Vagina (tissue), 2 donors: ENCODE measurements at regions not wholly inside any gene's neighbourhood (a gene's known extent, or its start where the extent isn't known, plus 50 kb on each side); places are given as distances from the start of the nearest gene placed in this dataset.

Experiments used
- DNase-seq, 2 donors: peaks; one replicate each; pipeline ENCODE4 v3.0.0-alpha.2; 2017; ENCODE audit errors: extremely low spot score in 2 of 2
- H3K27ac ChIP-seq: fragments of 200-600 bp; sonication (generic); one replicate; pipeline ENCODE4 v1.5.1; 2019
- H3K27me3 ChIP-seq: fragments of 200-600 bp; sonication (generic); one replicate; pipeline ENCODE4 v1.5.1; 2019
- H3K36me3 ChIP-seq, 2 donors: fragments of 200-600 bp; sonication (generic); one replicate each; pipeline ENCODE4 v1.5.1; 2017 to 2019
- H3K4me1 ChIP-seq: fragments of 200-600 bp; sonication (generic); one replicate; pipeline ENCODE4 v1.5.1; 2019
- H3K4me3 ChIP-seq, 2 donors: fragments of 200-600 bp; sonication (generic); 1 replicate in 1 of 2; 2 replicates in 1 of 2; pipeline ENCODE4 v1.5.1; 2016 to 2019
- H3K9me3 ChIP-seq: fragments of 200-600 bp; sonication (generic); one replicate; pipeline ENCODE4 v1.5.1; 2019
- POLR2A ChIP-seq, 2 donors: fragments of 450-650 bp; IDR thresholded peaks; one replicate each; pipeline ENCODE4 v1.6.1; 2017; ENCODE audit warnings: antibody characterized with exemption in 2 of 2, mild to moderate bottlenecking in 2 of 2, moderate library complexity in 2 of 2
- POLR2AphosphoS5 ChIP-seq, 2 donors: sonication (generic); formaldehyde crosslinking; IDR thresholded peaks; one replicate each; pipeline ENCODE4 v1.9.0; 2017; ENCODE audit warnings: antibody characterized with exemption in 2 of 2, mild to moderate bottlenecking in 2 of 2, low read depth in 1 of 2; ENCODE audit not compliant: insufficient read depth in 1 of 2
- intact Hi-C: fragments of 100-400 bp; cut with DNase I; formaldehyde crosslinking; loops from one replicate; pipeline ENCODE4 v1.15.1; 2023
- TF ChIP-seq, protein P1 (sequence below), 3 experiments: fragments of 450-650 bp in 2 of 3; fragments of 200-600 bp in 1 of 3; sonication (generic) in 1 of 3; IDR thresholded peaks; one replicate each; pipeline ENCODE4 v1.5.1; 2017 to 2019; ENCODE audit warnings: antibody characterized with exemption in 3 of 3, mild to moderate bottlenecking in 2 of 3, moderate library complexity in 2 of 3

DNA sequence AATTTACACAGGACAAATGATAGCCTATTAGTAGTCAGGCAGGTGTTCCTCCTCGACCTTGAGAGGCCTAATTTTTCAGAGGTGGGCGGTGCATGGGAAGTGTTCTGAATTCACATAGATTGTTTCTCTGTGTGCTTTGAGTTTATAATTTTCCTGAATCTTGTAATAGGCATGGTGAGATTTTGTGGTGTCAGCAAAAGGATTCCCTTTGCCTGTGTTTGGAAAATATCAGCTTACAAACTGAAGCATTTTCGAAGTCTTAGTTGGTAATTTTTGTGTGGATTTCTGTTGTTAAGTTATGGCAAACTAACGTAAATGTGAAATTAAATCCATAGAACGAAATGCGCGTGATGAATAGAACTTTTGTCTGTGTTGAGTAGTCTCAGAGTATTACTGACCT lies 194.0 kb upstream of the RBMS1 start:
- Histone ChIP-seq H3K4me3 (no peak overlapping the region), H3K27me3 (no peaks in the 10 kb centered on the region), H3K9me3 (no peaks in the 10 kb centered on the region), H3K4me1 (no peaks in the 10 kb centered on the region), H3K36me3 (no peaks in the 10 kb centered on the region), H3K27ac (no peak overlapping the region)
- TF ChIP-seq, protein P1, sequence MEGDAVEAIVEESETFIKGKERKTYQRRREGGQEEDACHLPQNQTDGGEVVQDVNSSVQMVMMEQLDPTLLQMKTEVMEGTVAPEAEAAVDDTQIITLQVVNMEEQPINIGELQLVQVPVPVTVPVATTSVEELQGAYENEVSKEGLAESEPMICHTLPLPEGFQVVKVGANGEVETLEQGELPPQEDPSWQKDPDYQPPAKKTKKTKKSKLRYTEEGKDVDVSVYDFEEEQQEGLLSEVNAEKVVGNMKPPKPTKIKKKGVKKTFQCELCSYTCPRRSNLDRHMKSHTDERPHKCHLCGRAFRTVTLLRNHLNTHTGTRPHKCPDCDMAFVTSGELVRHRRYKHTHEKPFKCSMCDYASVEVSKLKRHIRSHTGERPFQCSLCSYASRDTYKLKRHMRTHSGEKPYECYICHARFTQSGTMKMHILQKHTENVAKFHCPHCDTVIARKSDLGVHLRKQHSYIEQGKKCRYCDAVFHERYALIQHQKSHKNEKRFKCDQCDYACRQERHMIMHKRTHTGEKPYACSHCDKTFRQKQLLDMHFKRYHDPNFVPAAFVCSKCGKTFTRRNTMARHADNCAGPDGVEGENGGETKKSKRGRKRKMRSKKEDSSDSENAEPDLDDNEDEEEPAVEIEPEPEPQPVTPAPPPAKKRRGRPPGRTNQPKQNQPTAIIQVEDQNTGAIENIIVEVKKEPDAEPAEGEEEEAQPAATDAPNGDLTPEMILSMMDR (IDR thresholded peaks at IDR 0.05) = no peak
- no peak for TF ChIP-seq POLR2A (IDR thresholded peaks at IDR 0.05)
- no peak for TF ChIP-seq POLR2AphosphoS5 (IDR thresholded peaks at IDR 0.05; ENCODE audit: insufficient read depth in 1 of 2, low read depth in 1 of 2)
- DNase-seq = no peak
- intact Hi-C loops = no loop called here

DNA sequence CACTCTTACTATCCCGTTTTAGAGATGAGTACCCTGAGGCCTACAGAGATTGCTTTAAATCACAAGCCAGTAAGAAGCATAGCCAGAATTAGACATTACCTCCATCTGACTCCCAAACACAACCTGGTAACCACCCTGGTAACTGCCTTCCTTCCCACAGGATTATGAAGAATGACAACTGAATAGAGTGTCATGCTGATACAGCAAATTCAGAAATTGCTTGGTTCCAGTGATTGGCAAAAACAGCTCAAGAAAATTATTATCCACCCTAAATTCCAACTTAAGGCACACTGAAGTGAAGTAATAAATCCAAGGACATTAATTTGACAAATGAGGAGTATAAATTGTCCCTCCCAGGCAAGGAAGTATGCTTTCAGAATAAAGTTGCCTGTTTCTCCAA lies 195.8 kb upstream of the RBMS1 start:
- intact Hi-C loops = no loop called here

DNA sequence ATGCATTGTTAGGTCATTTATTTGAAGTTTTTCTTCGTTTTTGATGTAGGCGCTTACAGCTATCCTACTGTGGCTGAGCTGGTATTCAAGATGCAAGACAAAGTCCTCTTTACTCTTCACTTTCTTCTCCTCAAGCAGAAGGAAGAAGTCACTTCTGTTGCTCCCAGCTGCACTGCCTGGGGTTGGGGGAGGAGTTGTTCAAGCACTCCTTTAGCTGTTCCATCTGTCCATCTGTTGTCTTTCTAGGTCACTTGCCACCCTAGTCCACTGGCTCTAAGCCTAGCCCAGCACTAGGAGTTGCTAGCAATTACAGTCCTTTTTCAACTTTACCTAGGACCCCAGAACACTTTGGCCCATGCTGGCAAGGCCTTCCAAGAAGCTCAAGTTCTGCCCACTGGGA lies 200.6 kb upstream of the RBMS1 start:
- intact Hi-C loops = loop anchor here (10.0 kb wide), 1 partner anchor 961 kb away; no protein-coding TSS in a partner anchor
- H3K27ac ChIP-seq = no peak overlapping the region

More for the DNA sequence above, 195.8 kb upstream of the RBMS1 start:
- H3K4me1 ChIP-seq = no peaks in the 10 kb centered on the region
- H3K9me3 ChIP-seq = no peaks in the 10 kb centered on the region
- DNase-seq = no peak
- no peaks in the 10 kb centered on the region for H3K36me3 ChIP-seq
- TF ChIP-seq, protein P1 (IDR thresholded peaks at IDR 0.05) = no peak
- TF ChIP-seq POLR2A (IDR thresholded peaks at IDR 0.05) (no peak), POLR2AphosphoS5 (IDR thresholded peaks at IDR 0.05; ENCODE audit: insufficient read depth in 1 of 2, low read depth in 1 of 2) (no peak)
- no peak overlapping the region for H3K27ac ChIP-seq
- no peak overlapping the region for H3K4me3 ChIP-seq
- no peaks in the 10 kb centered on the region for H3K27me3 ChIP-seq

DNA sequence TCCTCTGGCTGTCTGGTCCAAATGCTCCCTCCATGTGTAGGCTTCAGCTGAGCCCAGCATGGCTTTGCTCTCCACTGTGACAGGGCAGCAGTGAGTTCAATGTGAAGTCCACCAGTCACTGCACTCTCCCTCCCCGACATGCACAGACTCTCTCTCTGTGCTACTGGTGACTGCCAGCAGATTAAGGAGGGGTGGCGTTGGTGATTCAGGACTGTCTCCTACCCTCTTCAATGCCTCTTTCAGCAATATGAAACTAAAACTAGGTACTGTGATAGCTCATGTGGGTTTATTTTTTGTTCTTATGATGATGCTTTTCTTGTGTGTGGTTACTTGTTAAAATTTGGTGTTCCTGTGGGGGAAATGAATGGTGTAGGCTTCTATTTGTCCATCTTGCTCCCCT lies 201.0 kb upstream of the RBMS1 start:
- Histone ChIP-seq H3K36me3 (no peaks in the 10 kb centered on the region), H3K27me3 (no peaks in the 10 kb centered on the region), H3K4me3 (no peak overlapping the region), H3K27ac (no peak overlapping the region), H3K9me3 (no peaks in the 10 kb centered on the region), H3K4me1 (peaks cover 5% of the 10 kb centered on the region)
- no peak for TF ChIP-seq POLR2AphosphoS5 (IDR thresholded peaks at IDR 0.05; ENCODE audit: insufficient read depth in 1 of 2, low read depth in 1 of 2)
- TF ChIP-seq, protein P1 (IDR thresholded peaks at IDR 0.05) = no peak
- TF ChIP-seq POLR2A (IDR thresholded peaks at IDR 0.05) = no peak
- intact Hi-C loops = loop anchor here (10.0 kb wide), 1 partner anchor 960 kb away; no protein-coding TSS in a partner anchor
- no peak for DNase-seq

More for the DNA sequence above, 200.6 kb upstream of the RBMS1 start:
- Histone ChIP-seq H3K36me3 (no peaks in the 10 kb centered on the region), H3K9me3 (no peaks in the 10 kb centered on the region), H3K27me3 (no peaks in the 10 kb centered on the region), H3K4me3 (no peak overlapping the region), H3K4me1 (peaks cover 5% of the 10 kb centered on the region)
- no peak for TF ChIP-seq POLR2A (IDR thresholded peaks at IDR 0.05)
- TF ChIP-seq, protein P1 (IDR thresholded peaks at IDR 0.05) = no peak
- no peak for TF ChIP-seq POLR2AphosphoS5 (IDR thresholded peaks at IDR 0.05; ENCODE audit: insufficient read depth in 1 of 2, low read depth in 1 of 2)
- DNase-seq = no peak

DNA sequence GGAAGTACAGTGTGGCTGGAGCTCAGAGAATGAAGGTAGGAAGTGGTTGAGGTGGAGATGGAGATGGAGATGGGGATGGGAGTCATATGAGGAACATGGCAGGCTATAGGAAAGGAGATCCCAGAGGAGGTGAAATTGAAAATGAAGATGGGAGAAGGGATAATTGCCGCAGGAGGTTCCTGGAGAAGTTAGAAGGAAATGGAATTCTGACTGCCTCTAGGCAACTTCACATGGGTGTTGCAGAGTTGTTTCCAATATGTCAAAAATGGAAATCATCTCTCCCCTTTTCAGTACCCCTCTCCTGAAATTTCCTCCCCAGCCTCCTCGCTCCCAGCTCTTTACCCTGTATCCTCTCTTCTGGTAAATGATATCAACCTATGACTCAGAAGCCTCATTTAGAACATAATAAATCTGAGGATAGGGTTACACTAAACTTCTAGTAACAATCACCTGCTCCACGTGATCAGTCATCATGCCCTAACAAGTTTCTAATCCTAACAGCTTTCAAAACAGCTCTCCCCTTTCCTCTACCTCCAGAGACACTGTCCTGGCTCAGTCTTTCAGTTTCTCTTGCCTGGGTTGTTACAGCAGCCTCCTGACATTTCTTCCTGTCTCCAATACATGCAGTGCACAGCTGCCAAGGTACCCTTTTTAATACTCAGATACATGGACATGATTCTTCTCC lies 201.9 kb upstream of the RBMS1 start:
- peaks cover 5% of the 10 kb centered on the region for H3K4me1 ChIP-seq
- no peaks in the 10 kb centered on the region for H3K27me3 ChIP-seq
- H3K9me3 ChIP-seq = no peaks in the 10 kb centered on the region
- intact Hi-C loops = loop anchor here (10.0 kb wide), 1 partner anchor 959 kb away; no protein-coding TSS in a partner anchor
- TF ChIP-seq POLR2A (IDR thresholded peaks at IDR 0.05) = no peak
- TF ChIP-seq POLR2AphosphoS5 (IDR thresholded peaks at IDR 0.05; ENCODE audit: insufficient read depth in 1 of 2, low read depth in 1 of 2) = peak in 1 of 2 donors; percentile 81
- DNase-seq = no peak
- H3K27ac ChIP-seq = no peak overlapping the region
- H3K36me3 ChIP-seq = no peaks in the 10 kb centered on the region
- H3K4me3 ChIP-seq = no peak overlapping the region
